ENCODE measurements at regions not wholly inside any gene's neighbourhood (a gene's known extent, or its start where the extent isn't known, plus 50 kb on each side); places are given as distances from the start of the nearest gene placed in this dataset.

DNA sequence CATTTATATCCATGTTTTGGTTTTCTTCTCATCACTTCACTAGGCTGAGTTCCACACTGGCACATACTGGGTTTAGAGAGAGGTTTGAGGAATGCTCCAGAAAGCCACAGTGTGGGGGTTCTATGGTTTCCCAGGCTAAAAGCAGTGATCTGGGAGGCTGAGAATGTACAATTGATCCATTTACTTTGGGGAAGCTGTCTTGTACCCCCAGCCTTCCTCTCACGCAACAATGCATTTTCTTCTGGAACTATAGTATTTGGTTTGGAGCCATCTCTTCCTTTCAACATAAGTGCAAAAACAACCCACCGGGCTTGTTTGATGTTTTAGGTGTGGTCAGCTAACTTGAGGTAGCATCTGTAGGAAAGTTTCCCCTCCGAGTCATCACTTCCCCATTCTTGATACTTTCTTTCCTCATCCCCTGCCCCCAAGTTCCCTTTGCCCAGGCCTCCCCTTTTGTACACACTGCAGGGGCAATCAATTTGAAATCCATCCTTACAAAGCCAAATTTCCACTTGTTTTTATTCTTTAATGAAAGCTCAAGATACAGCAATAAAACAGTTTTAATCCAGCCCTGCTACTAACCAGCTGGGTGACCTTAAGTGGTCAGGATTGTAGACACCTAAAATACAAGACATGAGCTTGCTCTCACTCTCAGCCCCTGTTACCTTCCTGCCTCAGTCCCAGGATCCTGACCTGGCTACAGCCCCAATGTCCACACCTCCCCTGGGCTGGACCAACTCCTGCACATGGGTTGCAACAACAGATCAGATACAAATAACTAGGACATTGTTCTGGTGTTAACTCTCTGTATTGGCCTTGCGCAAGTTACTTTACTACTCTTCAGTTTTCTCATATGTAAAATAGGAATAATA, 109.2 kb downstream of the FHDC1 start:
- H3F3A ChIP-seq (ENCODE audit: low read depth) = no peaks in the 10 kb centered on the region
- no peaks in the 10 kb centered on the region for H3K36me3 ChIP-seq
- no peak overlapping the region for H3K27ac ChIP-seq
- Mint-ChIP-seq H3K9me3 (peaks cover 10% of the 10 kb centered on the region), H3K36me3 (no peaks in the 10 kb centered on the region), H3K4me1 (no peaks in the 10 kb centered on the region), H3K4me3 (no peak overlapping the region), H3K27me3 (ENCODE audit: insufficient read depth, low read depth) (peaks cover 2% of the 10 kb centered on the region), H3K27ac (no peak overlapping the region)
- no peak for TF ChIP-seq EZH2 (IDR thresholded peaks at IDR 0.05)
- no peak for TF ChIP-seq EZH2phosphoT487 (IDR thresholded peaks at IDR 0.05)
- no peak for TF ChIP-seq CTCF (IDR thresholded peaks at IDR 0.05)
- no peak overlapping the region for H2AFZ ChIP-seq (replicated peaks)
- H3K9ac ChIP-seq = no peak overlapping the region
- no peak for DNase-seq (ENCODE audit: low spot score)
- H4K20me1 ChIP-seq (ENCODE audit: low read depth) = no peaks in the 10 kb centered on the region
- no peaks in the 10 kb centered on the region for H3K79me2 ChIP-seq (ENCODE audit: low read depth)
- no peak overlapping the region for H3K4me2 ChIP-seq
- no peak overlapping the region for H3K4me3 ChIP-seq
- H3K9me3 ChIP-seq (ENCODE audit: low read depth) = no peaks in the 10 kb centered on the region
- no peaks in the 10 kb centered on the region for H3K27me3 ChIP-seq
- no peaks in the 10 kb centered on the region for H3K4me1 ChIP-seq

GRCh38 chr4:153058671-153059060, 122.5 kb downstream of the FHDC1 start:
- Histone ChIP-seq H4K20me1 (ENCODE audit: low read depth) (no peaks in the 10 kb centered on the region), H3K79me2 (ENCODE audit: low read depth) (no peaks in the 10 kb centered on the region), H3K27me3 (no peaks in the 10 kb centered on the region), H3F3A (ENCODE audit: low read depth) (no peaks in the 10 kb centered on the region), H3K27ac (no peak overlapping the region), H2AFZ (replicated peaks) (no peak overlapping the region), H3K4me2 (no peak overlapping the region), H3K9ac (no peak overlapping the region), H3K4me1 (peaks cover 6% of the 10 kb centered on the region), H3K4me3 (no peak overlapping the region), H3K36me3 (no peaks in the 10 kb centered on the region), H3K9me3 (ENCODE audit: low read depth) (no peaks in the 10 kb centered on the region)
- H3K27me3 Mint-ChIP-seq (ENCODE audit: insufficient read depth, low read depth) = peaks cover 2% of the 10 kb centered on the region
- TF ChIP-seq EZH2phosphoT487 (IDR thresholded peaks at IDR 0.05) = no peak
- TF ChIP-seq EZH2 (IDR thresholded peaks at IDR 0.05) = no peak
- no peak for TF ChIP-seq CTCF (IDR thresholded peaks at IDR 0.05)
- DNase-seq (ENCODE audit: low spot score) = no peak
- no peaks in the 10 kb centered on the region for H3K36me3 Mint-ChIP-seq
- no peaks in the 10 kb centered on the region for H3K9me3 Mint-ChIP-seq
- no peak overlapping the region for H3K27ac Mint-ChIP-seq
- no peaks in the 10 kb centered on the region for H3K4me1 Mint-ChIP-seq
- no peak overlapping the region for H3K4me3 Mint-ChIP-seq

- H3K79me2 ChIP-seq (ENCODE audit: low read depth) = no peaks in the 10 kb centered on the region
- H3F3A ChIP-seq (ENCODE audit: low read depth) = no peaks in the 10 kb centered on the region
- no peaks in the 10 kb centered on the region for H3K9me3 ChIP-seq (ENCODE audit: low read depth)
- H3K27ac Mint-ChIP-seq = no peak overlapping the region
- no peaks in the 10 kb centered on the region for H3K9me3 Mint-ChIP-seq
- no peak overlapping the region for H3K27ac ChIP-seq
- no peak overlapping the region for H3K4me3 ChIP-seq
- no peak overlapping the region for H3K4me2 ChIP-seq
- H3K27me3 Mint-ChIP-seq (ENCODE audit: insufficient read depth, low read depth) = peaks cover 4% of the 10 kb centered on the region
- peaks cover 18% of the 10 kb centered on the region for H3K4me1 ChIP-seq
- H3K4me3 Mint-ChIP-seq = no peak overlapping the region
- no peak overlapping the region for H3K9ac ChIP-seq
- no peak for DNase-seq (ENCODE audit: low spot score)
- no peaks in the 10 kb centered on the region for H3K4me1 Mint-ChIP-seq
- H3K27me3 ChIP-seq = no peaks in the 10 kb centered on the region
- H3K36me3 Mint-ChIP-seq = no peaks in the 10 kb centered on the region
- no peaks in the 10 kb centered on the region for H3K36me3 ChIP-seq
- H4K20me1 ChIP-seq (ENCODE audit: low read depth) = no peaks in the 10 kb centered on the region
- TF ChIP-seq EZH2 (IDR thresholded peaks at IDR 0.05) (no peak), EZH2phosphoT487 (IDR thresholded peaks at IDR 0.05) (no peak), CTCF (IDR thresholded peaks at IDR 0.05) (no peak)
- H2AFZ ChIP-seq (replicated peaks) = no peak overlapping the region
Measured at GRCh38 chr4:153060196-153060595, 124.1 kb downstream of the FHDC1 start.

Data from neural progenitor cell (in vitro differentiated cells).